ENCODE measurements at regions not wholly inside any gene's neighbourhood (a gene's known extent, or its start where the extent isn't known, plus 50 kb on each side); places are given as distances from the start of the nearest gene placed in this dataset.

GRCh38 chr18:43919551-43919950 is 642.3 kb upstream of the SYT4 start:
- TF ChIP-seq, protein P1, sequence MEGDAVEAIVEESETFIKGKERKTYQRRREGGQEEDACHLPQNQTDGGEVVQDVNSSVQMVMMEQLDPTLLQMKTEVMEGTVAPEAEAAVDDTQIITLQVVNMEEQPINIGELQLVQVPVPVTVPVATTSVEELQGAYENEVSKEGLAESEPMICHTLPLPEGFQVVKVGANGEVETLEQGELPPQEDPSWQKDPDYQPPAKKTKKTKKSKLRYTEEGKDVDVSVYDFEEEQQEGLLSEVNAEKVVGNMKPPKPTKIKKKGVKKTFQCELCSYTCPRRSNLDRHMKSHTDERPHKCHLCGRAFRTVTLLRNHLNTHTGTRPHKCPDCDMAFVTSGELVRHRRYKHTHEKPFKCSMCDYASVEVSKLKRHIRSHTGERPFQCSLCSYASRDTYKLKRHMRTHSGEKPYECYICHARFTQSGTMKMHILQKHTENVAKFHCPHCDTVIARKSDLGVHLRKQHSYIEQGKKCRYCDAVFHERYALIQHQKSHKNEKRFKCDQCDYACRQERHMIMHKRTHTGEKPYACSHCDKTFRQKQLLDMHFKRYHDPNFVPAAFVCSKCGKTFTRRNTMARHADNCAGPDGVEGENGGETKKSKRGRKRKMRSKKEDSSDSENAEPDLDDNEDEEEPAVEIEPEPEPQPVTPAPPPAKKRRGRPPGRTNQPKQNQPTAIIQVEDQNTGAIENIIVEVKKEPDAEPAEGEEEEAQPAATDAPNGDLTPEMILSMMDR (IDR thresholded peaks at IDR 0.05): no peak
- no peak for TF ChIP-seq POLR2A (IDR thresholded peaks at IDR 0.05)
